Endothelial cell of umbilical vein (primary cell): ENCODE measurements at regions not wholly inside any gene's neighbourhood (a gene's known extent, or its start where the extent isn't known, plus 50 kb on each side); places are given as distances from the start of the nearest gene placed in this dataset.

Experiments used
- EZH2 ChIP-seq: IDR thresholded peaks from 2 replicates; pipeline ENCODE4 v1.6.1; 2012; ENCODE audit warnings: borderline replicate concordance, low read depth, mild to moderate bottlenecking, moderate library complexity, low read length, inconsistent platforms; ENCODE audit not compliant: severe bottlenecking
- POLR2A ChIP-seq: IDR thresholded peaks from 2 replicates; pipeline ENCODE4 v1.6.1; 2012; ENCODE audit warnings: low read depth, mild to moderate bottlenecking, control low read depth, low read length
- TF ChIP-seq, protein P1 (sequence below), 2 donors: IDR thresholded peaks; 1 replicate in 1 of 2; 2 replicates in 1 of 2; pipeline ENCODE4 v1.5.1; 2011; ENCODE audit warnings: low read length in 2 of 2, mild to moderate bottlenecking in 2 of 2, moderate library complexity in 2 of 2, control low read depth in 1 of 2, inconsistent platforms in 1 of 2, low read depth in 1 of 2; ENCODE audit not compliant: insufficient read depth in 1 of 2; ENCODE audit errors: extremely low read depth in 1 of 2
- TF ChIP-seq, protein P2 (sequence below): IDR thresholded peaks from 2 replicates; pipeline ENCODE4 v1.6.1; 2011; ENCODE audit not compliant: insufficient read depth, insufficient read length

DNA sequence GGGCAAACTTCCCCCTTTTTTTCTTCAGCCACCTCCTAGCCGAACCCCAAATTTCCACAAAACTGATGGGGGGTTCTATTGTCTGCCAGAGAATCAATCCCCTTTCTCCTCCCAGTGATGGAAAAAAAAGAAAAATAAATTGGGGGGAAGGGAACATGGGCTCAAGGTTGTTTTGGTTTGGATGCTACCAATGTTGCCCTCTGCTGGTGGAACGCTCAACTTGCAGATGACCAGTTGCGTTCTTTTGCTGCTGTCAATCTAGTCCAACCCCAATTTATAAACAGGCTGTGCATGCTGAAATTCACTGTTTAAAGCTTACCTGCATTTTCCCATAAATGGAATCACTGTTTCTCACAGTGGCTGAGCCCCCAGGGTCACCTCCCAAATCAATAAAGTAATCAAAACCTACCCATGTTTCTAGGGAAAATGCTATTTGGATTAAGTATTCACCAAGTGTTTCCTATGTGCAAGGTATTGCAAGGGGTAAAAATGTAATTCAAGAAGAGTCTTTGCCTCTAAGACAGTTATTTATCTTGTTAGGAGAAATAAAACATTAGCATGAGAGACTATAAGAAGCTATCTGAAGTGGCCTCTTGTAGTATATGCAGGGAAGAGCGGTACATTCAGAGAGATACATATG is 116.7 kb upstream of the TMEM164 start:
- TF ChIP-seq EZH2 (no peak), POLR2A (no peak)
- TF ChIP-seq, protein P1, sequence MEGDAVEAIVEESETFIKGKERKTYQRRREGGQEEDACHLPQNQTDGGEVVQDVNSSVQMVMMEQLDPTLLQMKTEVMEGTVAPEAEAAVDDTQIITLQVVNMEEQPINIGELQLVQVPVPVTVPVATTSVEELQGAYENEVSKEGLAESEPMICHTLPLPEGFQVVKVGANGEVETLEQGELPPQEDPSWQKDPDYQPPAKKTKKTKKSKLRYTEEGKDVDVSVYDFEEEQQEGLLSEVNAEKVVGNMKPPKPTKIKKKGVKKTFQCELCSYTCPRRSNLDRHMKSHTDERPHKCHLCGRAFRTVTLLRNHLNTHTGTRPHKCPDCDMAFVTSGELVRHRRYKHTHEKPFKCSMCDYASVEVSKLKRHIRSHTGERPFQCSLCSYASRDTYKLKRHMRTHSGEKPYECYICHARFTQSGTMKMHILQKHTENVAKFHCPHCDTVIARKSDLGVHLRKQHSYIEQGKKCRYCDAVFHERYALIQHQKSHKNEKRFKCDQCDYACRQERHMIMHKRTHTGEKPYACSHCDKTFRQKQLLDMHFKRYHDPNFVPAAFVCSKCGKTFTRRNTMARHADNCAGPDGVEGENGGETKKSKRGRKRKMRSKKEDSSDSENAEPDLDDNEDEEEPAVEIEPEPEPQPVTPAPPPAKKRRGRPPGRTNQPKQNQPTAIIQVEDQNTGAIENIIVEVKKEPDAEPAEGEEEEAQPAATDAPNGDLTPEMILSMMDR (IDR thresholded peaks at IDR 0.05; ENCODE audit: extremely low read depth in 1 of 2, insufficient read depth in 1 of 2, low read depth in 1 of 2, low read length in 2 of 2) = peak; percentile 54 to 69
- TF ChIP-seq, protein P2, sequence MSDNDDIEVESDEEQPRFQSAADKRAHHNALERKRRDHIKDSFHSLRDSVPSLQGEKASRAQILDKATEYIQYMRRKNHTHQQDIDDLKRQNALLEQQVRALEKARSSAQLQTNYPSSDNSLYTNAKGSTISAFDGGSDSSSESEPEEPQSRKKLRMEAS = no peak
